Progenitor cell of endocrine pancreas (in vitro differentiated cells): ENCODE measurements at regions not wholly inside any gene's neighbourhood (a gene's known extent, or its start where the extent isn't known, plus 50 kb on each side); places are given as distances from the start of the nearest gene placed in this dataset.

Experiments used
- DNase-seq: peaks from one replicate; pipeline ENCODE4 v3.0.0; 2021; ENCODE audit warnings: low spot score; ENCODE audit not compliant: unreplicated experiment
- H3K27ac Mint-ChIP-seq: 2 replicates; pipeline ENCODE4 v1.8.0; 2021; ENCODE audit warnings: mild to moderate bottlenecking, moderate library complexity, mixed read lengths
- H3K27me3 Mint-ChIP-seq: 2 replicates; pipeline ENCODE4 v1.8.0; 2021; ENCODE audit warnings: mixed read lengths
- H3K36me3 Mint-ChIP-seq: 2 replicates; pipeline ENCODE4 v1.8.0; 2022; ENCODE audit warnings: mixed read lengths; ENCODE audit not compliant: insufficient read depth
- H3K4me1 Mint-ChIP-seq: 2 replicates; pipeline ENCODE4 v1.8.0; 2021; ENCODE audit warnings: low read depth, mixed read lengths
- H3K4me3 Mint-ChIP-seq: 2 replicates; pipeline ENCODE4 v1.8.0; 2021; ENCODE audit warnings: low read depth, mild to moderate bottlenecking, moderate library complexity, mixed read lengths
- H3K9me3 Mint-ChIP-seq: 2 replicates; pipeline ENCODE4 v1.8.0; 2021; ENCODE audit warnings: low read depth, mixed read lengths
- TF ChIP-seq, protein P1 (sequence below): fragments of 200-600 bp; sonication (generic); IDR thresholded peaks from one replicate; pipeline ENCODE4 v1.5.0; 2021; ENCODE audit warnings: antibody characterized with exemption, mild to moderate bottlenecking; ENCODE audit not compliant: unreplicated experiment

DNA sequence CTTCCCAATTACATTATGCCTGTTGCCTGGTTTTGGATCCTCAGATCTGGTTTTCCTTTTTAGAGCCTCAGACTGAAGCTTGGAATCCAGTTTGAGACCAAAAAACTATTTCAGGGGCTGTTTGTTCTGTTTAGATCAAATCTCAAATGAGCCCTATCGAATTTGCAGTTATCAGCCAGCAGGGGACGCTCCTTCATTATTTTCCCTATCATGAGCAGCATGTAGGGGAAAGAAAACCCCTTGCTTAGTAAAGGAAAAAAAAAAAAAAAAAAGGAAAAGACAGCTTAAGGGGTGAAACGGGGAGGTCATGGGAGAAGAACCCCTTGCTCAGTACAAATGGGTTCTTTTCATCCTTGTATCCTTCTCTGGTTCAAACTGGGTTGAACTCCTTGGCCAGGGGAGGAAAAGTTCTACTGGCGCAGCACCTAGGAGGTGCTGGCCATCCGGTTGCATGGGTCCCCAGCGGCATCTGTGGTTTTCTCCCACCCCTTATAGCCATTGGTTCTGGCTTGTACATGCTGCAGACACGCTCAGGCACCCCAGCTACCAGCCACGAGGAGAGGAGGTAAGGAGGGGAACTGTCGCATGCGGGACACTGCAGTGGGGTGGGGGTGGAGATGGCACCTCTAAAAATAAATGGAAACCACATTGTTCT lies 1375.1 kb upstream of the ALCAM start:
- no peaks in the 10 kb centered on the region for H3K36me3 Mint-ChIP-seq
- no peaks in the 10 kb centered on the region for H3K4me1 Mint-ChIP-seq
- TF ChIP-seq, protein P1, sequence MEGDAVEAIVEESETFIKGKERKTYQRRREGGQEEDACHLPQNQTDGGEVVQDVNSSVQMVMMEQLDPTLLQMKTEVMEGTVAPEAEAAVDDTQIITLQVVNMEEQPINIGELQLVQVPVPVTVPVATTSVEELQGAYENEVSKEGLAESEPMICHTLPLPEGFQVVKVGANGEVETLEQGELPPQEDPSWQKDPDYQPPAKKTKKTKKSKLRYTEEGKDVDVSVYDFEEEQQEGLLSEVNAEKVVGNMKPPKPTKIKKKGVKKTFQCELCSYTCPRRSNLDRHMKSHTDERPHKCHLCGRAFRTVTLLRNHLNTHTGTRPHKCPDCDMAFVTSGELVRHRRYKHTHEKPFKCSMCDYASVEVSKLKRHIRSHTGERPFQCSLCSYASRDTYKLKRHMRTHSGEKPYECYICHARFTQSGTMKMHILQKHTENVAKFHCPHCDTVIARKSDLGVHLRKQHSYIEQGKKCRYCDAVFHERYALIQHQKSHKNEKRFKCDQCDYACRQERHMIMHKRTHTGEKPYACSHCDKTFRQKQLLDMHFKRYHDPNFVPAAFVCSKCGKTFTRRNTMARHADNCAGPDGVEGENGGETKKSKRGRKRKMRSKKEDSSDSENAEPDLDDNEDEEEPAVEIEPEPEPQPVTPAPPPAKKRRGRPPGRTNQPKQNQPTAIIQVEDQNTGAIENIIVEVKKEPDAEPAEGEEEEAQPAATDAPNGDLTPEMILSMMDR = peak; percentile 47
- no peak for DNase-seq
- H3K4me3 Mint-ChIP-seq = no peak overlapping the region
- no peaks in the 10 kb centered on the region for H3K27me3 Mint-ChIP-seq
- H3K27ac Mint-ChIP-seq = no peak overlapping the region
- H3K9me3 Mint-ChIP-seq = no peaks in the 10 kb centered on the region

DNA sequence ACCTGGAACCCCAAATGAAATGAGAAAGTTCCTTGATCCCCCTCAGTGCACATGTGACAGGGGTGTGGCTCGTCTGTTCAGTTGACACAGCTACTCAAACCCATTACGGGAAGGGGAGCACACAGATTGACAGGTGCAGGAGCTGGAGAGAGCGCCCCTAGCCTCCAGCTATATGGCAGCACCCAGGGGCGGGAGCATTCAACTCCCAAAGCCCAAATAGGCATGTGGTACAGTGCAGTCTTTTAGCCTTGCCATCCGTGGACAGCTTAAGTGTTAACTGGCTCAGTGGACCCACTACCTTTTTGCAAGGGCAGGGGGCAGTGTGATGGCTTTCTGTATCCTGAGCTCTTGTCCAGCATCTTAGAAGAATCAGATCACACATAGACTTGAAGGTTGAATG lies 1374.2 kb upstream of the ALCAM start:
- TF ChIP-seq, protein P1 = no peak
- H3K4me3 Mint-ChIP-seq = no peak overlapping the region
- no peaks in the 10 kb centered on the region for H3K9me3 Mint-ChIP-seq
- H3K27ac Mint-ChIP-seq = no peak overlapping the region
- no peaks in the 10 kb centered on the region for H3K27me3 Mint-ChIP-seq
- no peak for DNase-seq
- H3K4me1 Mint-ChIP-seq = no peaks in the 10 kb centered on the region
- no peaks in the 10 kb centered on the region for H3K36me3 Mint-ChIP-seq

DNA sequence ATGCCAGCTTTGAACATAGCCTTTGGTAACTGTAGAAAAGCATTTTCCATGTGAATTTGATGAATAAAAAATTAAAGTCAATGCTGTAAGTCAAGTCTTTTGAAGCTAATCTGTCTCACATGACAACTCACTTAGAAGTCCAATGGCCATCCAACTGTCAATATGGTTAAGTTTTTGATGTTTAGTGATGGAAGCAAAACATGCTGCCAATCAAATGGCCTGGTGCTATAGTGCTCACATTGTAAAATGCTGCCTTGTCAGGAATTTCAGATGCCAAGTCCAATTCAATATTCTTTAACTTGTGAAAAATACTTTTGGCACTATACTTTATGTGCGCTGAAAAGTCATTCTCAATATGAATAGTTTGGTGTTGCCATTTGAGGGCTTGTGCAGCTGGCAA lies 1361.8 kb upstream of the ALCAM start:
- Mint-ChIP-seq H3K27me3 (no peaks in the 10 kb centered on the region), H3K27ac (no peak overlapping the region), H3K4me3 (no peak overlapping the region), H3K9me3 (no peaks in the 10 kb centered on the region), H3K4me1 (no peaks in the 10 kb centered on the region), H3K36me3 (no peaks in the 10 kb centered on the region)
- TF ChIP-seq, protein P1 = no peak
- no peak for DNase-seq

DNA sequence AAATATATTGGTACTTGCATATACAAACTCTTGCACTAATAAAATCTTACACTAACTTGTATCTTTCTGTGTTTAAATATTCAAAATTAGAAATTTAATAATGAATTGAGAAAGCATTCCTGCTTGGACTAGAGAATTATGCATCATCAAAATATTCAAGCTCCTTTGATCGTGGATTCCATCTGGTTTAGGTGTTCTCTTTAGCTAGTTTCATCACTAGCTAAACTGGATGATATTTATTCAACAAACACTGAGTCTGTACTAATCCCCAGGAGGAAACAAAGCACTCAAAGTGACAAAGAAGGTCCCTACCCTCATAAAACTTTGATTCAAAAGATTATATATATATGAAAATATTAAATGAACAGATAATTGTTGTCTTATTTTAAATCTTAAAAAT lies 1360.9 kb upstream of the ALCAM start:
- no peaks in the 10 kb centered on the region for H3K9me3 Mint-ChIP-seq
- no peak overlapping the region for H3K4me3 Mint-ChIP-seq
- H3K27ac Mint-ChIP-seq = no peak overlapping the region
- TF ChIP-seq, protein P1 = no peak
- H3K36me3 Mint-ChIP-seq = no peaks in the 10 kb centered on the region
- H3K27me3 Mint-ChIP-seq = no peaks in the 10 kb centered on the region
- H3K4me1 Mint-ChIP-seq = no peaks in the 10 kb centered on the region
- DNase-seq = no peak

DNA sequence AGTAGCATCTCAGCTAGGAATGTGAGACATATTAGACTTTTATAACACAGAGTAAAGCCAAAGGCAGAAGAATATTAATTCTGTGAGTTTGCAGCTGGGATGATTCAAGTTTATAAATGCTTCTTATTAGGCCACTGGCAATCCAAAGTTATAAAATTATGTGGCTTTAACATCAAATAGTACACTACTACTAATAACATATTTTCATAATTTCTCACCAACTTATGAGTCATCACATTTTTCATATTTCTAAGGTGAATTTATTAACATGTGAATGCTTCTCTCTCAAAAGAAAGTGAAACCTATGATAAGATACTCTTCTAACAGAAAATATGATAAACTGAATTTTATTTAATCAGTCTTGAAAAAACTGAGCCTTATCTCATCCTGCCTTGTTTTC lies 1348.2 kb upstream of the ALCAM start:
- no peaks in the 10 kb centered on the region for H3K27me3 Mint-ChIP-seq
- peaks cover 20% of the 10 kb centered on the region for H3K9me3 Mint-ChIP-seq
- no peaks in the 10 kb centered on the region for H3K36me3 Mint-ChIP-seq
- no peak overlapping the region for H3K4me3 Mint-ChIP-seq
- DNase-seq = no peak
- H3K4me1 Mint-ChIP-seq = no peaks in the 10 kb centered on the region
- TF ChIP-seq, protein P1 = no peak
- H3K27ac Mint-ChIP-seq = no peak overlapping the region
